Neural progenitor cell (in vitro differentiated cells): ENCODE measurements at regions not wholly inside any gene's neighbourhood (a gene's known extent, or its start where the extent isn't known, plus 50 kb on each side); places are given as distances from the start of the nearest gene placed in this dataset.

Experiments used
- DNase-seq: peaks from one replicate; pipeline ENCODE4 v3.0.0-alpha.2; 2016; ENCODE audit warnings: low spot score
- H2AFZ ChIP-seq: fragments of 200-600 bp; sonication (generic); replicated peaks from 2 replicates; pipeline ENCODE4 v1.6.1; 2016; ENCODE audit warnings: antibody characterized with exemption
- H3F3A ChIP-seq: fragments of 200-600 bp; sonication (generic); 2 replicates; pipeline ENCODE4 v1.6.1; 2016; ENCODE audit warnings: antibody characterized with exemption, low read depth
- H3K27ac ChIP-seq: fragments of 200-600 bp; sonication (generic); 2 replicates; pipeline ENCODE4 v1.5.1; 2016; ENCODE audit warnings: mild to moderate bottlenecking
- H3K27me3 ChIP-seq: fragments of 200-600 bp; sonication (generic); 2 replicates; pipeline ENCODE4 v1.6.1; 2016; ENCODE audit warnings: mild to moderate bottlenecking, moderate library complexity
- H3K36me3 ChIP-seq: fragments of 200-600 bp; sonication (generic); 2 replicates; pipeline ENCODE4 v1.5.1; 2016
- H3K4me1 ChIP-seq: fragments of 200-600 bp; sonication (generic); 2 replicates; pipeline ENCODE4 v1.6.1; 2016; ENCODE audit warnings: mixed run types
- H3K4me2 ChIP-seq: fragments of 200-600 bp; sonication (generic); 2 replicates; pipeline ENCODE4 v1.6.1; 2016
- H3K4me3 ChIP-seq: fragments of 200-600 bp; sonication (generic); 2 replicates; pipeline ENCODE4 v1.5.1; 2016
- H3K79me2 ChIP-seq: fragments of 200-600 bp; sonication (generic); 2 replicates; pipeline ENCODE4 v1.6.1; 2016; ENCODE audit warnings: low read depth
- H3K9ac ChIP-seq: fragments of 200-600 bp; sonication (generic); 2 replicates; pipeline ENCODE4 v1.6.1; 2016
- H3K9me3 ChIP-seq: fragments of 200-600 bp; sonication (generic); 2 replicates; pipeline ENCODE4 v1.5.1; 2016; ENCODE audit warnings: low read depth
- H4K20me1 ChIP-seq: fragments of 200-600 bp; sonication (generic); 2 replicates; pipeline ENCODE4 v1.6.1; 2016; ENCODE audit warnings: low read depth
- H3K27ac Mint-ChIP-seq: 3 replicates; pipeline ENCODE4 v1.8.0; 2021; ENCODE audit warnings: mixed read lengths
- H3K27me3 Mint-ChIP-seq: 2 replicates; pipeline ENCODE4 v1.8.0; 2022; ENCODE audit warnings: low read depth, mild to moderate bottlenecking, inconsistent platforms, moderate library complexity, mixed read lengths; ENCODE audit not compliant: insufficient read depth
- H3K36me3 Mint-ChIP-seq: 3 replicates; pipeline ENCODE4 v1.8.0; 2021; ENCODE audit warnings: mixed read lengths
- H3K4me1 Mint-ChIP-seq: 3 replicates; pipeline ENCODE4 v1.8.0; 2021; ENCODE audit warnings: mixed read lengths
- H3K4me3 Mint-ChIP-seq: 3 replicates; pipeline ENCODE4 v1.8.0; 2021; ENCODE audit warnings: mild to moderate bottlenecking, moderate library complexity, mixed read lengths
- H3K9me3 Mint-ChIP-seq: 3 replicates; pipeline ENCODE4 v1.8.0; 2020; ENCODE audit warnings: mixed read lengths
- EZH2 ChIP-seq: fragments of 200-600 bp; sonication (generic); IDR thresholded peaks from 2 replicates; pipeline ENCODE4 v1.6.1; 2017; ENCODE audit warnings: antibody characterized with exemption, mild to moderate bottlenecking, moderate library complexity
- EZH2phosphoT487 ChIP-seq: fragments of 200-600 bp; sonication (generic); IDR thresholded peaks from 2 replicates; pipeline ENCODE4 v1.6.1; 2017; ENCODE audit warnings: antibody characterized with exemption
- TF ChIP-seq, protein P1 (sequence below): fragments of 200-600 bp; sonication (generic); IDR thresholded peaks from 2 replicates; pipeline ENCODE4 v1.5.1; 2017; ENCODE audit warnings: antibody characterized with exemption, mild to moderate bottlenecking

- no peaks in the 10 kb centered on the region for H3K4me1 Mint-ChIP-seq
- H2AFZ ChIP-seq: no peak overlapping the region
- no peaks in the 10 kb centered on the region for H3K4me1 ChIP-seq
Measured at GRCh38 chr2:176734868-176735267, 465.6 kb downstream of the MTX2 start.

DNA sequence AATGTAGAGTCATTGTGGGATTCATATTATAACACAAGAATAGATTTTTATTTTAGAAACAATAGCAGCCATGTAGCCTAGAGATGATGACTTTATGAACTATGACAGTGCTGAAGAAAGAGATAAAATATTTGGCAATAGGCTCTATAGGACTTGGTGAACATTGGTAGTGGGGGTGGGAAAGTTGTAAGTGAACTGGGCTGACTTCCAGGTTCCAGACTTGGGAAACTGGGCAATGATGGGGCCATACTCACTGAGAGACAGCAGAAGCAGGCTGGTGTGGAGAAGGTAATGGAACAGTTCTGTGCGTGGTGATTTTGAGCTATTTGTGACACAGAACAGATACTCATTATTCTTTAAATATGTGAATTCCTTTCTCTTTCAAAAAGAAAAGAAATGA is 470.3 kb upstream of the HNRNPA3 start:
- no peak overlapping the region for H3K27ac ChIP-seq
- H3K4me2 ChIP-seq: no peak overlapping the region
- H3K36me3 ChIP-seq: no peaks in the 10 kb centered on the region
- no peak overlapping the region for H2AFZ ChIP-seq
- no peaks in the 10 kb centered on the region for H3K36me3 Mint-ChIP-seq
- H3K27me3 Mint-ChIP-seq: no peaks in the 10 kb centered on the region
- H3K79me2 ChIP-seq: no peaks in the 10 kb centered on the region
- TF ChIP-seq, protein P1, sequence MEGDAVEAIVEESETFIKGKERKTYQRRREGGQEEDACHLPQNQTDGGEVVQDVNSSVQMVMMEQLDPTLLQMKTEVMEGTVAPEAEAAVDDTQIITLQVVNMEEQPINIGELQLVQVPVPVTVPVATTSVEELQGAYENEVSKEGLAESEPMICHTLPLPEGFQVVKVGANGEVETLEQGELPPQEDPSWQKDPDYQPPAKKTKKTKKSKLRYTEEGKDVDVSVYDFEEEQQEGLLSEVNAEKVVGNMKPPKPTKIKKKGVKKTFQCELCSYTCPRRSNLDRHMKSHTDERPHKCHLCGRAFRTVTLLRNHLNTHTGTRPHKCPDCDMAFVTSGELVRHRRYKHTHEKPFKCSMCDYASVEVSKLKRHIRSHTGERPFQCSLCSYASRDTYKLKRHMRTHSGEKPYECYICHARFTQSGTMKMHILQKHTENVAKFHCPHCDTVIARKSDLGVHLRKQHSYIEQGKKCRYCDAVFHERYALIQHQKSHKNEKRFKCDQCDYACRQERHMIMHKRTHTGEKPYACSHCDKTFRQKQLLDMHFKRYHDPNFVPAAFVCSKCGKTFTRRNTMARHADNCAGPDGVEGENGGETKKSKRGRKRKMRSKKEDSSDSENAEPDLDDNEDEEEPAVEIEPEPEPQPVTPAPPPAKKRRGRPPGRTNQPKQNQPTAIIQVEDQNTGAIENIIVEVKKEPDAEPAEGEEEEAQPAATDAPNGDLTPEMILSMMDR: no peak
- TF ChIP-seq EZH2: no peak
- no peak for TF ChIP-seq EZH2phosphoT487
- no peak overlapping the region for H3K4me3 Mint-ChIP-seq
- no peak overlapping the region for H3K27ac Mint-ChIP-seq
- H3K27me3 ChIP-seq: no peaks in the 10 kb centered on the region
- H3K9me3 Mint-ChIP-seq: no peaks in the 10 kb centered on the region
- H3K4me1 Mint-ChIP-seq: peaks cover 8% of the 10 kb centered on the region
- peaks cover 5% of the 10 kb centered on the region for H3K4me1 ChIP-seq
- no peak overlapping the region for H3K9ac ChIP-seq
- H3F3A ChIP-seq: no peaks in the 10 kb centered on the region
- H3K9me3 ChIP-seq: no peaks in the 10 kb centered on the region
- H4K20me1 ChIP-seq: no peaks in the 10 kb centered on the region
- DNase-seq: no peak
- H3K4me3 ChIP-seq: no peak overlapping the region

More at GRCh38 chr2:176734868-176735267, 465.6 kb downstream of the MTX2 start:
- Histone ChIP-seq H3K4me2 (no peak overlapping the region), H3F3A (no peaks in the 10 kb centered on the region), H3K9ac (no peak overlapping the region), H3K9me3 (no peaks in the 10 kb centered on the region), H3K36me3 (no peaks in the 10 kb centered on the region), H4K20me1 (no peaks in the 10 kb centered on the region), H3K79me2 (no peaks in the 10 kb centered on the region), H3K27me3 (no peaks in the 10 kb centered on the region), H3K4me3 (no peak overlapping the region), H3K27ac (no peak overlapping the region)
- TF ChIP-seq EZH2phosphoT487 (no peak), EZH2 (no peak)
- TF ChIP-seq, protein P1: no peak
- Mint-ChIP-seq H3K9me3 (peaks cover 3% of the 10 kb centered on the region), H3K27ac (no peak overlapping the region), H3K27me3 (peaks cover 2% of the 10 kb centered on the region), H3K4me3 (no peak overlapping the region), H3K36me3 (no peaks in the 10 kb centered on the region)
- DNase-seq: no peak

DNA sequence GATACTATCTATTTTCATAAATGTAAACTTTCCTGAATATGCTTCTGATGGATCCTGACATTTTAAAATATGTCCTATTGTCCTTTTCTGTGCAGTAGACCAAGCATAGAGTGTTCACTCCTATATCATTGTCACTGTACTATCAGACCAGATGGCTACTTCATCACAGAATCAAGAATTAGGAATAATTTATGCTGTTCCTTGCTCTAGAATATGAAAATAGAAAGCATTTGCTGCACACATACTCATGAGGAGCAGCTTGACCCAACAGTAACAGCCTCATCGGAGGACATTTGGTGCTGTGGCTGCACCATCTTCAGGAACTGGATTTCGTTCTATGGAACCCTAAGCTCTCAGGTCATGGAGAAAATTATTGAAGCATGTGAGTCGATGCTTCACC is 468.9 kb upstream of the HNRNPA3 start:
- Mint-ChIP-seq H3K36me3 (no peaks in the 10 kb centered on the region), H3K4me3 (no peak overlapping the region), H3K9me3 (no peaks in the 10 kb centered on the region), H3K27me3 (no peaks in the 10 kb centered on the region), H3K27ac (no peak overlapping the region), H3K4me1 (peaks cover 8% of the 10 kb centered on the region)
- DNase-seq: no peak
- Histone ChIP-seq H3K36me3 (no peaks in the 10 kb centered on the region), H3F3A (no peaks in the 10 kb centered on the region), H4K20me1 (no peaks in the 10 kb centered on the region), H3K4me3 (no peak overlapping the region), H3K27me3 (no peaks in the 10 kb centered on the region), H2AFZ (no peak overlapping the region), H3K9me3 (no peaks in the 10 kb centered on the region), H3K4me2 (no peak overlapping the region), H3K27ac (no peak overlapping the region), H3K79me2 (no peaks in the 10 kb centered on the region), H3K9ac (no peak overlapping the region), H3K4me1 (peaks cover 5% of the 10 kb centered on the region)
- TF ChIP-seq, protein P1: no peak
- no peak for TF ChIP-seq EZH2
- no peak for TF ChIP-seq EZH2phosphoT487
